NCI-H226 (cell line): ENCODE measurements at regions not wholly inside any gene's neighbourhood (a gene's known extent, or its start where the extent isn't known, plus 50 kb on each side); places are given as distances from the start of the nearest gene placed in this dataset.
"Not testable (repeated sequence)": the region's sequence is repeated elsewhere in the genome, so short reads cannot be mapped to it uniquely, and the experiment has no call there.

Experiments used
- DNase-seq: peaks from one replicate; pipeline ENCODE4 v3.0.0-alpha.2; 2015

DNA sequence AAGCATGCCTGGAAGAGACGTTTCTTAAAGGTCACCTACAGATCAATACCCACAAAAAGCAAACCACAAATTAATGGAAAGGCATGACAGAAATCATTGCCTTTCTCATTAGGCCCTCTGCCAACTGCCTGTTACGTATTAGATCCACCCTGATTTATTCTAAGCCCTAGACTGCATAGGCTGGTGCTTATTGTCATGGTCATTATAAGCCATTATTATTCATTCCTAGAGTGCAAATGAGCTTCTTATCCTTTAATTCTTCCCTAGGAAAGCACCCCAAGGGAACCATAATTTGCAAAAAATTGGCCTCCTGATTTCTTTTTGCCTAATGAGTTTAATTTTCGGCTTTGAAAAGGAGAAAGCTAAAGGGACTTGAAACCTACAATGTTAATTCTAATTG, 184.2 kb upstream of the GPRIN3 start:
- no peak for DNase-seq

DNA sequence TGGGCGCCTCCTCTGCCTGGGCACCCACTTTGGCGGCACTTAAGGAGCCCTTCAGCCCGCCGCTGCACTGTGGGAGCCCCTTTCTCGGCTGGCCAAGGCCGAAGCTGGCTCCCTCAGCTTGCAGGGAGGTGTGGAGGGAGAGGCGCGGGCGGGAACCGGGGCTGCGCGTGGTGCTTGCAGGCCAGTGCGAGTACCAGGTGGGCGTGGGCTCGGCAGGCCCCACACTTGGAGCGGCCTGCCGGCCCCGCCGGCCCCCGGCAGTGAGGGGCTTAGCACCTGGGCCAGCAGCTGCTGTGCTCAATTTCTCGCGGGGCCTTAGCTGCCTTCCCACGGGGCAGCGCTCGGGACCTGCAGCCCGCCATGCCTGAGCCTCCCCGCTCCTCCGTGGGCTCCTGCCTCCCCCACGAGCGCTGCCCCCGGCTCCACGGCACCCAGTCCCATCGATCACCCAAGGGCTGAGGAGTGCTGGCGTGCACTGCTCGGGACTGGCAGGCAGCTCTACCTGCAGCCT, 182.4 kb upstream of the GPRIN3 start:
- not testable (repeated sequence) for DNase-seq

DNA sequence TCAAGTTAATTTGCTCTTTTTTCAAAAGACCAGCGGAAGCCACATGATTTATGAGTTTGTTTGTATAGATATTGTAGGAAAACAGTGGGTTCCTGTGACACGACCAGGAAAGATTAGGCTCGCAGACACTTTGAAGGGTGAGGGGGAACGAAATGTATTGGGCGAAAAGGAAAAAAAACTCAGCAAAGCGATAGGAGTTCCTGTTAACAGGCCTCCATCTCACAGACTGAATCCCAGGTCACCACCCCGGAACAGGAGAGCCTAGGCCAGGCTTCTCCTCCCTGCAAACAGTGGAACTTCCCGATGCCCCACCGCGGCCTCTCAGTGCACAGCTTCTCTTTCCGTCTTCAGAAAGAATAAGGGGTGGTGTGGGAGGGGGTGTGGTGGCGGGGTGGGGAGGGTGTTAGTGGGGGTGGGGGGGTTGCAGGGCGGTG, 181.8 kb upstream of the GPRIN3 start:
- no peak for DNase-seq

DNA sequence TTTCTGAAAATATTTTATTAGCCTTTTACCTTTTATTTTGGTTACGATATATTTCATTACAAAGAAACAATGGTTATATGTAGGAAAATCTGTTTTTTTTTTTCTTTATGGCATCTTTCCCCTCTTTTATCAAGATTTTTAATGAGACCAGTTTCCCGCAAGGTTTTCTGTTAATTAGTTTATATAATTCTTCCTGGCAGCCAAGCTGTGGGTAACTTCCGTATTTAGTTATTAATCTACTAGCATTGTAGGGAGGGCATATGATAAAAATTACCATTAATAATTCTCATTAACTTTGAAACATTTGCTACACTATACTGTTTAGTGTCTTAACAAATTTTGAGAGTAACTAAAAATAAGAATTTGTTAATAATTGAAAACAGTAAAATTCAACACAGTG, 181.1 kb upstream of the GPRIN3 start:
- no peak for DNase-seq

DNA sequence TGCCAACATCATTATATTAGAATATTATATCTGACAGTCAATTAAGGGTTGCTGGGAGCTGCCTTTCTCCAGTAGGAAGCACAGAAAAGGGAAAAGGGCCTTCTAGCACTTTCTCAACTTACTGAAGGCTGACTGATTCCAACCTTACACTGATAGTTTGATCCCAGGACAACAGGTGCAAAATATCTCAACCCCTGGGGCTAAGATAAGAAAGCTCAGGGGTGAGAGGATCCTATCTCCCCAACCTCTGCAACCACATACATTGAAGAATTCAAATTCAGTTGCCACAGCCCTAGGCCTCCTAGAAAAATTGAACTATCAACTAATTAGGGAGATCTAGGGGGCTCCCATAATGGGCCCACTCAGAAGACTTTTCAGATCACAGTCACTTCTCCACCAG, 179.1 kb upstream of the GPRIN3 start:
- no peak for DNase-seq

DNA sequence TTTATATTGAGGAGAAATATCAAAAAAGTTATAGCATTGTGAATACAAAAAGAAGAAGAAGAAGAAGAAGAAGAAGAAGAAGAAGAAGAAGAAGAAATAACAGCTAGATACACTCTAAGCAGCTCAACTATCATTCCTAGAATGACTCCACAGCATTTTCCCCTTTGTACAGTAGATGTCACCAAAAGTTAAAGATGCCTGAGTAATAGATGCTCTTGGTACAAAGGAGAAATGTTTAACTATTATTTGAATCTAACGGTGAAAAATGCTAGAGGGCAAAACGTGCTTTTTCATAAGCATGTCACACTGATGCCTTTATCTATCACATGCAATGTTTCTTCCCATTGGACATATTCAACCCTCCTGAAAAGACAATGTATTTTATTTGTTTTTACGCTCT, 178.4 kb upstream of the GPRIN3 start:
- DNase-seq: peak; percentile 14

DNA sequence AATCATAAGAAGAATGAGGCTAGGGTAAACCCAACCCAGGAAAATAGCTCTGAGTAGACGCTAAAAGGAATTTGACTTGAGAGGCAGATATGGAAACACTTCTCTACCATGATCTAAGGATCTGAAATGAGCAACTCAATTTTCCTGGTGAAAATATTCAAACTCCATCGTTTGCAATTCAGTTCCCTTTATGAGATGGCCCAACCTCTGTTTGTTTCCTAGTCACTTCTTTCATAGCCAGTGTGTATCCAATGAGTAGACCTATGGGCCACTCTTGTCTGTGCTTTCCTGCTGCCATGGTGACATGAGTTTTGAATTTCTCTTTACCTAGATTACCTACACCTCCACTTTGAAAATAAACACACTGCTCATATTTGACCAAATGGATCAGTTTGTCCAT, 176.2 kb upstream of the GPRIN3 start:
- no peak for DNase-seq

DNA sequence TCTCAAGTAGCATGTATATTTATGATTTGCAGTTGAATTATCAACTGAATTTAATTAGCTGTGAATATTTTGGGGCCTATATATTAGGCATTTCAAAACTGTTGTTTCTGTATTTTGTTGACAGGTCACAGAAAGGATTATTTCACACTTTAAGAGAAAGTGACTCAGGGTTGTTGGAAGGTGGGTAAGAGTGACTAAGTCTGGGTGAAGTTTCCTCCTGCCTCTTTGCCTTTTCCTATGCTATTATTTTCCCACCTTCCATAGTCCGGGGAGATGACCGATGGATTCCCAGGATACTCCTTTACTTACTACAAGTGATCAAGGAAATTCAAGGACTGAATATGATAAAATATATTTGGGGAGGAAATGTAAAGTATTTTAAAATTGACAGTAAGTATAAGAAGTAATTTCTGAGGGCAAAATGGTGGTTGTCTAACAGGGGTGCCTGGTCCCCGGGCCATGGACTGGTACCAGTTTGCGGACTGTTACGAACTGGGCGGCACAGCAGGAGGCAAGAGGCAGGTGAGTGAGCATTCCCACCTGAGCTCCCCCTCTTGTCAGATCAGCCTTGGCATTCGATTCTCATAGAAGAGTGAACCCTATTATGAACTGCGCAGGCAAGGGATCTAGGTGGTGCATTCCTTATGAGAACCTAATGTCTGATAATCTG, 175.5 kb upstream of the GPRIN3 start:
- peak; percentile 18 for DNase-seq

DNA sequence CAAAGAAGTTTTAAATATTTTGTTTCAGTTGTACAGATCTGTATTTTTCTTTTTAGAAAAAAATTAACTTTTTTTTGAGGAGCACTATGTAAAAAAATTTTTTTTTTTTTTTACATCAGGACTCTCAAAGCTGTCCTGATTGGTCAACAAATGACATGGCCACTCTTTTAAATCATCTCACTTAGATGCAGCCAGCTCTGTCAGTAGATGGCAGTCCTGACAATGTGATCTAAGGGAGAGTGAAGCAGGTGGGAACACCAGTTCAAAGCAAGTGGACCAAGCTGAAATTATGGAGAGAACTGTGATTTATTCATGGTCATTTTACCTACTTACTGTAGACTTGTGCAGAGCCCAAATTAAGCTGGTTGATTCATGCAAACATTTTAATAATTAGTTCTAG, 174.7 kb upstream of the GPRIN3 start:
- DNase-seq: peak; percentile 44

DNA sequence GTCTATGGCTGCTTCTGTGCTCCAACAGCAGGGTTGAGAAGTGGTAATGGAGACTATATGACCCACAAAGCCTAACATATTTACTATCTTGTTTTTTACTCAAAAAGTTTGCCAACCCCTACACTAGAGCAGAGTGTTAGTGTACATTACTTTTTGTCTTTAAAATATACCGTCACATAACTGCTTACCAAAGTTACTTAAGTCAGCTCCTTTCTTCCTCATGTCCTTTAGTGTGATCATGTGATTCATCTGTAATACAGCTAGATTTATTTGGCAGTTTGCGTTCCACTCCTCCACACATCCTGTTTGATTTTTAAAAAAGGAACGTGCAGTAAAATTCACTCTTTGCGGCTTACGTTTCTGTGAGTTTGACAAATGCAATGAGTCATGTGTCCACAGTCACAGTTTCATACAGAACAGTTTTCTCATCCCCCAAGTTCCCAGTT, 162.4 kb upstream of the GPRIN3 start:
- DNase-seq: peak; percentile 89

DNA sequence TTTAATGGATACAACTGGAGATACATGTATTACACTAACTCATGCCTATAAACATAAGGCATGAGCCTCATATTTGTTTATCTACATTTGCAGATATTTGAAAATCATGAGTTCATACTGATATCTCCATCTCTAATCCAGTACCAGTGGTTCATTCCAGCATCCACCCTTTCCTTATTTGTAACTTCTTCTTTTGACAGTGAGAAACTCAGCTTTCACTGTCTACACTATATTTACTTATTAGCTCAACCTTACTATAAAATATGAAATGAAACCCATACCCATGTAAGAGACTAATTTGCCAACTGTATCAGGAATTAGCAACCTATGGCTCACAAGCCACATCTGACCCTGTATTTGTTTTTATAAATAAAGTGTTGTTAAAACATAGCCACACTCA, 161.9 kb upstream of the GPRIN3 start:
- no peak for DNase-seq

DNA sequence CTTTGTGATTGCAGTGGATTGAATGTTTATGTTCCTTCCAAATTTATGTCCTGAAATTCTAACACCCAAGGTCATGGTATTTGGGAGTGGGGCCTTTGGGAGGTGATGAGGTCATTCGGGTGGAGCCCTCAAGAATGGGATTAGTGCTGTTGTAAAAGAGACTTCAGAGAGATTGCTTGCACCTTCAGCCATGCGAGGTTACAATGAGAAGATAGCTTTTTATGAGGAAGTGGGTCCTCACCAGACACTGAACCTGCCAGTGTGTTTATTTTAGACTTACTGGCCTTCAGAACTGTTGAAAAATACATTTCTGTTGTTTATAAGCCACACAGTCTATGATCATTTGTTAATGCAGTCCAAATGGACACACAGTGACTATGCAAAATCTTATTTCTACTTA, 161.0 kb upstream of the GPRIN3 start:
- DNase-seq: no peak

DNA sequence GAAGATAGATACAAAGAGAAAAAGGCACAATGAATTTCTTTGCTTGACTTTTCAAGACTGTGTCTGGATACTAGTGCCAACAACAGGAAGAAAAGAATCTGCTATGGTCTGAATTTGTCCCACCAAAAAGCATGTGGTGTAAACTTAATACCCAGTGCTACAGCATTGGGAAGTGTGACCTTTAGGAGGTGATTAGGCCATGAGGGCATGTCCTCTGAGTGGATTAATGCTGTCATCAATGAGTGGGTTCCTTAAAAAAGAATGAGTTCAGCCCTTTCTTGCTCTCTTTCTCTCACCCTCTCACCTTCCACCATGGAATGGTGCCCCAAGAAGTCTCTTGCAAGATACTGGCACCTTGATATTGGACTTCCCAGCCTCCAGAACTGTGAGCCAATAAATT, 155.7 kb upstream of the GPRIN3 start:
- no peak for DNase-seq

DNA sequence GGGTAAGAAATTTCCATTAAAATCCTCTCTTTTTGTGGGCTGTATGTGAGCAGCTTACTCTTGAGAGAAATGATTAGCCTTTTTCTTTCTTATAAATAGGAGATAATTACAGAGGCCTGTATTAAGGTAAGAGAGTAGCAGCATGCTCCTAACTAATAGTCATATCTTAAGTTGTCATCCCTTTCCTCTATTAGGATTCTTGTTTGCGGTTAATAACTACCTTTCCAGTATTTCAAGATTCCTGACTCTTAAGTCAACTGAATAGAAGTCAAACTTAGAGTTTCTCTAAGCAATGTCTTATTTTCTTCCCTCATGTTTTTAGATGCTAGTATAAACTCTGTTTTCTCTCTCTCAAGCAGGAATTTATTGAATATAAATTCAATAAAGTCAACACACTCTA, 139.9 kb upstream of the GPRIN3 start:
- DNase-seq: no peak

DNA sequence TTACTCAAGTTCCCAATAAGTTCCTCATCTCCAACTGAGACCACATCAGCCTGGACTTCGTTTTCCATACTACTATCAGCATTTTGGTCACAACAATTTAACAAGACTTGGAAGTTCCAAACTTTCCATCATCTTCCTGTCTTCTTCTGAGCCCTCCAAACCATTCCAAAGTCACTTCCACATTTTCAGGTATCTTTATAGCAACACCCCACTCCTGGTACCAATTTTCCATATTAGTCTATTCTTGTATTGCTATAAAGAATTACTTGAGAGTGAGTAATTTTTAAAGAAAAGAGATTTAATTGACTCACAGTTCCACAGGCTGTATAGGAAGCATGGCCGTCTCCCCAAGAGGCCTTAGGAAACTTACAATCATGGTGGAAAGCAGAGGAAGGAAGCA, 138.6 kb upstream of the GPRIN3 start:
- no peak for DNase-seq

DNA sequence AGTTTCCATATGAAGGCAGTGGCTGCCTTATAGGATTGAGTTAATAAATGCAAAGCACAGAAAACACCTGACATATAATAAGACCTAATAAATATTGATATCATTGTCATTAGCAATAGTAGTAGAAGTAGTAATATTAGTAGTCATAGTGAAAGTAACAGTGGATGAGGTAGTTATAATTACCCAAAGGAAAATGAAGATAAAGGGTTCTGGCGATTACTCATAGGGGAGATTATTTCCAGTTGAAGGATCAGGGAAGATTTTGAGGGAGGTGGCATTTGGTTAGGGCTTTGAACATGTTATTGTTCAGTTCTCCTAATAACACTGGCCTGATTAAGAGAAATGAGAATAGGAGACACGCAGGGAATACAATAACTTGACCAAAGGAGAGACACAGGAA, 131.9 kb upstream of the GPRIN3 start:
- no peak for DNase-seq

DNA sequence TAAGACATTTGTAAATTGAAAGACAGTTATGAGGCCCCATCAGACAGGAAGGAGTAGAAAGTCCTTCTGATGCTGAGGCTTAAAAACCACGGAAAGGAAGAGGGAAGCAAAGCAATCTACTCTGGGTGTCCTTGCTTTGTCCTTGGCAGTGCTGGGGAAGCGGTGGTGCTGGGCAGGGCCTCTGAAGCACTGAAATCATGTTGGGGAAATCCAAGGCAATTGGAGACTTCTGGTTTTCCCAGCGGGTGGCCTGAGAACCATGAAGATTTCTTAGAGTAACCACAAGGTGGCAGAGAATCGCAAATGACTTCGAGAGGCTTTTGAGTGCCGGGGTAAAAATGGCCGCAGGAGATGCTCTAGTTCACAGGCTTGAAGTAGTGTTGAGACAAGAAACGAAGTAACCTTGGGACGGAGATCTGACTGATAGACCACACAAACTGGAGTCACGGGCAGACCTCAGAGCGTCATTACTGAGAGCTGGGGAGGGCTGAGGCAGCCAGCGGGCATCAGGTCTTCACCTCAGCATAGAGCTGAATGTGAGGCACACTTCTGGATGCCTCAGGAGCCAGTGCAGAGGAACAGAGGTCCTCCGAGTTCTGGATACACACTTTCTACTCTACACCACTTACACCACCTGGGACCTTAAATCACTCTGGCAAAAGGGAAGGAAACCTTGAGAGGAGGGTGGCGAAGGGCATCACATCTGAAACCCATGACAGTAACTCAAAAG, 130.7 kb upstream of the GPRIN3 start:
- DNase-seq: peak; percentile 35

DNA sequence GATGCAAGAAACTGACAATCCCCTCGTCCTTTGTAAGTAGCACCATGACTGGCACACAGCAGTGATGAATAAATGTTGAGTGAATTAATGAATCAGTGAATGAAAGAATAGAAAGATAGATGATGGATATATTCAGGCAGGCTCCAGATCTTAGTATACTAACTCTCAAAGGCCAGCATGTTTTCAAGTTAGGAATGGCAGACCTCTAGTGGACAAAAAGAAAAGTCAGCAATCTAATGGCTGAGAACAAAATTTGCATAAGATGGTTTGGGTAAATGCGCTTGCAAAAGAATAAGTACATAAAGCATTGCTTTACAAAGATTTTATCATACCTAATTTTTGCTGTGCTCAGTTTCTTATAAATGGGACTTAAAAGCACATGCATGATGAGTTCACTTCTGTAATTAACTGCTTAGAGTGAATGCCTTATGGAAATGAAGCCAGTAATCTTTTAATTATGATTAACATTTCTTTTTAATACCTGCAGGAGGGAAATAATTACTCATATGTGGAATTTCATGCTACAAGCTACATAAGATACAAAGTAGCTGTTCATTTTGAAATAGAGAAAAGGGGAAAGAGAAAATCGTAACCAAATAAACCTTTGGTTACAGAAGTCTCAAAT, 126.9 kb upstream of the GPRIN3 start:
- peak; percentile 6 for DNase-seq

DNA sequence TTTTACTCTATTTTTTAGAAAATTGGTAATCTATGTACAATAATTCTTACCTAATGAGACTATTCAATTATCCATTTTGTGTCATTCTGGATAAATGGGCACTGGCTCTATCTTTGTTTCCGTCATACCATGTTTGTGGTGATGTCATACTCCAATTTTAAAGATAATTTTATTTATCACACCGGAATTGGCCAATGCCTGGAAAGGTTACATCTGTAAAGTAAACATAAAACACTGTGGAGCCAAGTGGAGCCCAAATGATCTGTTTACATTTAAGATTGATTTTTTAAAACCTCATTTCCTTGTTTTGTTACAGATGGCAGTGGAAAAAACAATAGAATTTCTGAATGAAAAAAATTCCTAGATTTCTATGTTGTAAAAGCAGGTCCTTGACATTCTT, 120.2 kb upstream of the GPRIN3 start:
- DNase-seq: no peak

DNA sequence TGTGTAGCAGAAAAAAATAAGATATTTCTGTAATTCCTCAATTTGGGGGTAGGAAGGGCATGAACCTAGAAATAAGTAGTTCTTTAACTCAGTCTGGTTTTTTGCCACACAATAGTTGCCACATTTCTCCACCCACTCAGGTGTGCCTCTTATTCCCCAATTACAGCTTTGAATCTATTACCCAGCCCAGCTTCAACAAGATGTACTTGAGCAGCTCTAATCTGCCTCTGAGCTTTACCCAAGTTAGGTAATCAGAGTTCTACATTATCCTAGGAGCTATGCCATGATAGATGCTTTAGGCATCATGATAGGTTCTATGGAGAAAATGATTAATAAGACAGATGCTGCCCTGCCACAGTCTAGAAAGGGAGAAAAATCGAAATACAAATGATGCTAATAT, 117.4 kb upstream of the GPRIN3 start:
- no peak for DNase-seq

DNA sequence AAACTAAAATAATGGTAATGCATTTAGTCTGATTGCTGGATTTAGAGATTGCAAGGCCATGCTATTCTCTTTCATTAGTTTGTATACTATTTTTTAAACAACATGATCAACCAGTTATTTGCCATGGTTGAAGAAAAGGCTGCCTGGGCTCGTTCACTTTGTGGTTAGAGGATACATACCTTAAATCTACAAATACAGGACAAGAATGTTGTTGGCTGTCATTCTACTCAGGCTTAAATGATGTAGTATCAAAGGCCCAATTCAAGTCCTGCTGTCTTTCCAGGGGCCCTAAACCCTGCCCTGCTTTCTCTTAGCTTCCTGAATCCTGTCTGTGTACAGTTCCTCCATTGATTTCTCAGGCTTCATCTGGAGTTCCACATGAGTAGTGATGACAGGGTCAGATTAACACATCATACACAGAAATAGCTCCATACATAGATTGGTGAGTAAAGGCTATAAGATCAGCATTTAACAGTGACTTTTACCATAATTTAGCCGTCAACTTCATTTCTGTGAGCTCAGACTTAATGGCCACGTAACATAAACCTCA, 114.9 kb upstream of the GPRIN3 start:
- DNase-seq: no peak

DNA sequence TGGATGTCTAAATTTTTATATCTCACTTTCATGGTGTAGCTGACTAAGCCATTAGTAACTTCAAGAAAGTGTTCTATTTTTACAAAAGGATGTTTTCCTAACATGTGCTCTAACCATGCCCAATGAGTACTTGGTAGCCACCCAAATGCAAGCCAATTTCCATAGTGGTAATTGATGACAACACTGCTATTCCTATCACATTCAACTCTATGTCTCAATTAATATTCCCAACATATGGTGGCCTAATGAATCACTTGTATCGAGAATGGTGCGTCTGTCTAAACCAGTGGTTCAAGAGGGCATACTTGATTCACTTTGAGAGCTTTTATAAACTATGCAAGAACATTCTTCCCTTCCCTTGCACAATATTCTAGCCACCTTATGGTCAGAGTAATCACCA, 112.9 kb upstream of the GPRIN3 start:
- no peak for DNase-seq

DNA sequence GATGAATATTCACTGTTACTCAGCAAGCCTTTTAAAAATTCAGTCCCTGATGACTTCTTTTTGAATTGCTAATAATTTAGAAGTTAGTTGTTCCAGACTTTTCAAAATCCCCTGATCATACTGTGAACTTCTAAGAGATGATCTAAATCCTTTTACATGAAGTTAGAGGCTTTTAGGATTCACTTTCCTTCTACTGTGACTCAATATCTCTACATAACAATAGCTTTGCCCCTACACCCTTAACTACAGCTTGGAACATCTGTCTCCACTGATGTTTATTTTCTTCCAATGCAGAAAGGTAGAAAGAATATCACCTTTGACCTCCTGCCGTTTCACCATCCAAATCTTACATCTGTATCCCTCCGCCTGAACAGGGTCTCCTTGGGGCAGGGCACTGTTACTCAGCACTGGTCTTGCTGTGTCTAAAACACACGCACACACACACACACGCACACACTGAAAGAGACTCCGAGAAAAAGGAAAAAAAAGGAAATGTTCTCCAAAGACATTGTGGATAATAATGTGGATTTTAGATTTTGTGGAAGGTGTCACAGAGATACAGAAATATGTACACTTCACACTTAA, 111.6 kb upstream of the GPRIN3 start:
- DNase-seq: no peak
